ENCODE measurements at regions not wholly inside any gene's neighbourhood (a gene's known extent, or its start where the extent isn't known, plus 50 kb on each side); places are given as distances from the start of the nearest gene placed in this dataset.

DNA sequence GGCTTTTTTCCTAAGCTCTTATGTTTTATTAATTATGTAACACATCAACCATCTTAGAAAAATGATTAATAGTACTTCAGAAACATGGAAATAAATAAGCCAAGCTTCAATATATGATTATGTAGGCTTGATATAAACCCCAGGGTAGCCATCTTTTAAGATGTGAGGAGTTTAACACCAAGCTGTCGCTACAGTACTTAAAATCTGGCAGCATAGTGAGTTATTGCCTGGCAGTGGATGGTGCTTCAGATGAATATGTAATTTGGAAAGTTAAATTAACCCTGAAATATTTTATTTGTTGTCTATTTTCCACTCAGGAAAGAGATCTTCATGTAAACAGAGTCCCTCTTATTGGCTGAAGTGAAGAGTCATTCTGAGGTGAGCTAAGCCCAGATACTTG lies 339.0 kb upstream of the ZFP64 start:
- TF ChIP-seq ZNF230 (CRISPR knock-in tag; IDR thresholded peaks at IDR 0.05) = no peak
- TF ChIP-seq, protein P1, sequence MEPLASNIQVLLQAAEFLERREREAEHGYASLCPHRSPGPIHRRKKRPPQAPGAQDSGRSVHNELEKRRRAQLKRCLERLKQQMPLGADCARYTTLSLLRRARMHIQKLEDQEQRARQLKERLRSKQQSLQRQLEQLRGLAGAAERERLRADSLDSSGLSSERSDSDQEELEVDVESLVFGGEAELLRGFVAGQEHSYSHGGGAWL (CRISPR knock-in tag; IDR thresholded peaks at IDR 0.05) = no peak
- TF ChIP-seq ZNF749 (CRISPR knock-in tag; IDR thresholded peaks at IDR 0.05; ENCODE audit: borderline replicate concordance) = no peak
- TF ChIP-seq CEBPG (CRISPR knock-in tag; IDR thresholded peaks at IDR 0.05) = no peak
- TF ChIP-seq RFX5 (IDR thresholded peaks at IDR 0.05; ENCODE audit: low read depth, low read length) = no peak
- TF ChIP-seq ERF (CRISPR knock-in tag; IDR thresholded peaks at IDR 0.05) = no peak
- TF ChIP-seq, protein P2, sequence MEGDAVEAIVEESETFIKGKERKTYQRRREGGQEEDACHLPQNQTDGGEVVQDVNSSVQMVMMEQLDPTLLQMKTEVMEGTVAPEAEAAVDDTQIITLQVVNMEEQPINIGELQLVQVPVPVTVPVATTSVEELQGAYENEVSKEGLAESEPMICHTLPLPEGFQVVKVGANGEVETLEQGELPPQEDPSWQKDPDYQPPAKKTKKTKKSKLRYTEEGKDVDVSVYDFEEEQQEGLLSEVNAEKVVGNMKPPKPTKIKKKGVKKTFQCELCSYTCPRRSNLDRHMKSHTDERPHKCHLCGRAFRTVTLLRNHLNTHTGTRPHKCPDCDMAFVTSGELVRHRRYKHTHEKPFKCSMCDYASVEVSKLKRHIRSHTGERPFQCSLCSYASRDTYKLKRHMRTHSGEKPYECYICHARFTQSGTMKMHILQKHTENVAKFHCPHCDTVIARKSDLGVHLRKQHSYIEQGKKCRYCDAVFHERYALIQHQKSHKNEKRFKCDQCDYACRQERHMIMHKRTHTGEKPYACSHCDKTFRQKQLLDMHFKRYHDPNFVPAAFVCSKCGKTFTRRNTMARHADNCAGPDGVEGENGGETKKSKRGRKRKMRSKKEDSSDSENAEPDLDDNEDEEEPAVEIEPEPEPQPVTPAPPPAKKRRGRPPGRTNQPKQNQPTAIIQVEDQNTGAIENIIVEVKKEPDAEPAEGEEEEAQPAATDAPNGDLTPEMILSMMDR (CRISPR knock-in tag; IDR thresholded peaks at IDR 0.05) = no peak
- no peak for TF ChIP-seq ZC3H13 (CRISPR knock-in tag; IDR thresholded peaks at IDR 0.05)
- TF ChIP-seq ZBTB8A (CRISPR knock-in tag; IDR thresholded peaks at IDR 0.05; ENCODE audit: borderline replicate concordance, low read depth) = no peak
- no peak for TF ChIP-seq CBX5 (CRISPR knock-in tag; IDR thresholded peaks at IDR 0.05; ENCODE audit: borderline replicate concordance)
- no peak for TF ChIP-seq FOXK1 (CRISPR knock-in tag; IDR thresholded peaks at IDR 0.05; ENCODE audit: borderline replicate concordance, low read depth)
